GM13976 (cell line): ENCODE measurements at regions not wholly inside any gene's neighbourhood (a gene's known extent, or its start where the extent isn't known, plus 50 kb on each side); places are given as distances from the start of the nearest gene placed in this dataset.

ENCODE experiments used
- DNase-seq: peaks from one replicate; pipeline ENCODE4 v3.0.0; 2012; ENCODE audit warnings: low spot score
- in situ Hi-C: fragments of 300-500 bp; cut with MboI; formaldehyde crosslinking; loops from one replicate; pipeline ENCODE4 v1.12.0; 2022; ENCODE audit warnings: low sequenced_read_pairs, mixed read lengths, inconsistent platforms; ENCODE audit not compliant: unreplicated experiment
- TF ChIP-seq, protein P1 (sequence below): IDR thresholded peaks from 2 replicates; pipeline ENCODE4 v1.5.1; 2012; ENCODE audit warnings: borderline replicate concordance, mild to moderate bottlenecking; ENCODE audit not compliant: insufficient read depth; ENCODE audit errors: extremely low read depth, missing control alignments, control extremely low read depth

GRCh38 chr22:49206281-49206680, 621.4 kb downstream of the BRD1 start:
- in situ Hi-C loops: no loop called here

DNA sequence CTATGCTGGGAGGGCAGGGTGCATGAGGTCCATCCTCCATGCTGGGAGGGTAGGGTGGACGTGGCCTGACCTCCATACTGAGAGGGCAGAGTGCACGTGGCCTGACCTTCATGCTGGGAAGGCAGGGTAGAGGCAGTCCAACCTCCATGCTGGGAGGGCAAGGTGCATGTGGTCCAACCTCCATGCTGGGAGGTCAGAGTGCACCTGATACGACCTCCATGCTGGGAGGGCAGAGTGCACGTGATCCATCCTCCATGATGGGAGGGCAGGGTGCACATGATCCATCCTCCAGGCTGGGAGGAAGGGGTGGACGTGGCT, 622.2 kb downstream of the BRD1 start:
- no peak for DNase-seq
- TF ChIP-seq, protein P1, sequence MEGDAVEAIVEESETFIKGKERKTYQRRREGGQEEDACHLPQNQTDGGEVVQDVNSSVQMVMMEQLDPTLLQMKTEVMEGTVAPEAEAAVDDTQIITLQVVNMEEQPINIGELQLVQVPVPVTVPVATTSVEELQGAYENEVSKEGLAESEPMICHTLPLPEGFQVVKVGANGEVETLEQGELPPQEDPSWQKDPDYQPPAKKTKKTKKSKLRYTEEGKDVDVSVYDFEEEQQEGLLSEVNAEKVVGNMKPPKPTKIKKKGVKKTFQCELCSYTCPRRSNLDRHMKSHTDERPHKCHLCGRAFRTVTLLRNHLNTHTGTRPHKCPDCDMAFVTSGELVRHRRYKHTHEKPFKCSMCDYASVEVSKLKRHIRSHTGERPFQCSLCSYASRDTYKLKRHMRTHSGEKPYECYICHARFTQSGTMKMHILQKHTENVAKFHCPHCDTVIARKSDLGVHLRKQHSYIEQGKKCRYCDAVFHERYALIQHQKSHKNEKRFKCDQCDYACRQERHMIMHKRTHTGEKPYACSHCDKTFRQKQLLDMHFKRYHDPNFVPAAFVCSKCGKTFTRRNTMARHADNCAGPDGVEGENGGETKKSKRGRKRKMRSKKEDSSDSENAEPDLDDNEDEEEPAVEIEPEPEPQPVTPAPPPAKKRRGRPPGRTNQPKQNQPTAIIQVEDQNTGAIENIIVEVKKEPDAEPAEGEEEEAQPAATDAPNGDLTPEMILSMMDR: no peak
- in situ Hi-C loops: no loop called here

More at GRCh38 chr22:49206281-49206680, 621.4 kb downstream of the BRD1 start:
- DNase-seq: no peak
- TF ChIP-seq, protein P1: no peak

DNA sequence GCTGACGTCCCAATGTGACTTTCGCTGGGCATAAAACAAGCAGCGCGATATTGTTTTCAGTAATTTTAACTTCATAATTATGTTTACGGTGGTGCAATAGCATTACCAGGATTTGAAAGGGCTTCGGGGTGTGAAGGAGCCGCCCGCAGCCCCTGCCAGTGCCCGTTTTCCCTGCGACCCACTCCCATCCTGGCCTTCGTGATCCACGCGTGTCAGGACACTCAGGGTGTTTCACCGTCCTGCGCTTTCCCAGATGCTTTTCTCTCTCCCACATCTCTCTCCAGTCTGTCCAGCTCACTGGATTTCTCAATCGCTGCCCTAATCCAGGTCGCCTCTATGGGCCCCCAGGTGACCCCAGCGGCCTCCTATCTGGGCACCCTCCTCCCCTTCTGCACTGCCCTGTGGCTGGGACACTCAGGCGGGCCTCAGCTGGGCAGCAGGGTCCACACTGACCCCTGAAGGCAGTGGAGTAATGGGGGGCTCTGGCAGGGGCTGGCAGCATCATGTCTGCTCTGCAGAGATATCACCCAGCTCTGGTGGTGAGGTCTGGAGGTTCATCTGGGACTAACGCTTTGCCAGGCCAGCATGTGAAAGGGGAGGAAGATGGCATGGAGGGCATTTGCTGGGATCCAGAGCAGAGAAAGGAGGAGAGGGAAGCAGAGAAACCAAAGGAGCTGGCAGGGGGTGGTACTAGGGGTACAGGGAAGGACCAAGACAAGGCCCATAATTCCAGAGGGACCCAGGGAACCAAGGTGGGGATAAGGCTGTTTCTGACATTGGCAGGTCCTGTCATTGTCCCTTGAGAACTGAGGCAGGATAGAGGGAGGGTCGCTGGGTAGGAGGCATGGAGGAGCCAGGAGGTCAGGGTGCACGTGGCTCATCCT, 622.8 kb downstream of the BRD1 start:
- TF ChIP-seq, protein P1: no peak
- no peak for DNase-seq
- in situ Hi-C loops: no loop called here

GRCh38 chr22:49203859-49204598, 623.6 kb downstream of the BRD1 start:
- in situ Hi-C loops: no loop called here
- DNase-seq: no peak
- TF ChIP-seq, protein P1: no peak

DNA sequence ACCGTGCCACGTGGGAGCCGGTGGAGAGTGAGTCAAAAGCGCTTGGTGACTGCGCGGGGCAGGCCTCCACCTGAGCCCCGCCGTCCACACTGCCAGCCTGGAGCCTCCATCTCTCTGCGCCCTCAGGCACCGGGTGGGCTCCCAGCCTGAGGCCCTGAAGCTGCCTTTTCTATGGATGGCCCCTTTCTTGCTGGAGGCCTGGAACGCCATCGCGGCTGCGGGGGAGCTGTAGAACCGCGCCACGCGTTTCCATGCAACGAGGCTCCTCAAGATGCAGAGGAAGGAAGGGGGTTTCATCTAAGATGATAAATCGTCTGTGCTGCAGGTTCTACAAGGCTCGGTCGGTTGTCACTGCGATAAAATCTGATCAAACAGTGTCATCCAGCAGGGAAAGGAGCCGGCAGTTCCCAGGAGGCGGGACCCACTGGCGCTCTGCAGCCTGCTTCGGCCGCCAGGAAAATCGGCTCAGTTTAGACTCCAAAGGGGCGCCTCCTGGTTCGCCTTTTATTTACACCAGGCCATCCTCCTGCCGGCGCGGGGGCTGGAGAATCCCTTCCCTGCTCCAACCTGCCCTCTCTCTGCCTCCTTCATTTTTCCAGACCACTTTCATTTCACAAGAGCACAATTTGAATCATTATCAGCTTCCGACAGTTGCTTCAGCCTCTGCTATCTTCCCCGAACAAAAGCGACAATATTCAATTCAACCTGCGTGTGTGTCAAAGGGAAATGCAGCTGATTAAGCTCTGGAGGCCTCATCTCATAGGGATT, 624.4 kb downstream of the BRD1 start:
- DNase-seq: no peak
- TF ChIP-seq, protein P1: no peak
- in situ Hi-C loops: no loop called here

DNA sequence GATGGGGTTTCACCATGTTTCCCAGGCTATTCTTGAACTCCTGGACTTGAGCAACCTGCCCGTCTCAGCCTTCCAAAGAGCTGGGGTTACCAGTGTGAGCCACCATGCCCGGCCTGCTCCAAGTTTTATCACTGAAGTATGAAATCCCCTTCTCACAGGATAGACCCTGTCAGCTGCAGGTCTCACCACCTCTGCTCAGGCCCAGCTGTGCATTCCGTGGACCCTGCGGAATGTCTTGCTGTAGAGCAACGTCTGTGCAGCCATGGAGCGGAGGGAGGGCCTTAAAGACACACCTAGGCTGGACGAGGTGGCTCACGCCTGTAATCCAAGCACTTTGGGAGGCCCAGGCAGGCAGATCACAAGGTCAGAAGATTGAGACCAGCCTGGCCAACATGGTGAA, 625.4 kb downstream of the BRD1 start:
- TF ChIP-seq, protein P1: no peak
- in situ Hi-C loops: no loop called here
- no peak for DNase-seq
